ENCODE measurements at regions not wholly inside any gene's neighbourhood (a gene's known extent, or its start where the extent isn't known, plus 50 kb on each side); places are given as distances from the start of the nearest gene placed in this dataset.

GRCh38 chr5:42351956-42352355 is 71.3 kb upstream of the GHR start:
- no peak for DNase-seq (ENCODE audit: low read depth)

- DNase-seq (ENCODE audit: low read depth), result no peak
Measured at GRCh38 chr5:42360056-42360455, 63.2 kb upstream of the GHR start.

GRCh38 chr5:42360616-42361314 is 62.5 kb upstream of the GHR start:
- no peak for DNase-seq (ENCODE audit: low read depth)

- DNase-seq (ENCODE audit: low read depth), result no peak
Measured at GRCh38 chr5:42361315-42361688, 61.9 kb upstream of the GHR start.

GRCh38 chr5:42366051-42366450 is 57.2 kb upstream of the GHR start:
- DNase-seq (ENCODE audit: low read depth), result no peak

Data from T follicular helper cell (primary cell).